ENCODE measurements at regions not wholly inside any gene's neighbourhood (a gene's known extent, or its start where the extent isn't known, plus 50 kb on each side); places are given as distances from the start of the nearest gene placed in this dataset.

DNA sequence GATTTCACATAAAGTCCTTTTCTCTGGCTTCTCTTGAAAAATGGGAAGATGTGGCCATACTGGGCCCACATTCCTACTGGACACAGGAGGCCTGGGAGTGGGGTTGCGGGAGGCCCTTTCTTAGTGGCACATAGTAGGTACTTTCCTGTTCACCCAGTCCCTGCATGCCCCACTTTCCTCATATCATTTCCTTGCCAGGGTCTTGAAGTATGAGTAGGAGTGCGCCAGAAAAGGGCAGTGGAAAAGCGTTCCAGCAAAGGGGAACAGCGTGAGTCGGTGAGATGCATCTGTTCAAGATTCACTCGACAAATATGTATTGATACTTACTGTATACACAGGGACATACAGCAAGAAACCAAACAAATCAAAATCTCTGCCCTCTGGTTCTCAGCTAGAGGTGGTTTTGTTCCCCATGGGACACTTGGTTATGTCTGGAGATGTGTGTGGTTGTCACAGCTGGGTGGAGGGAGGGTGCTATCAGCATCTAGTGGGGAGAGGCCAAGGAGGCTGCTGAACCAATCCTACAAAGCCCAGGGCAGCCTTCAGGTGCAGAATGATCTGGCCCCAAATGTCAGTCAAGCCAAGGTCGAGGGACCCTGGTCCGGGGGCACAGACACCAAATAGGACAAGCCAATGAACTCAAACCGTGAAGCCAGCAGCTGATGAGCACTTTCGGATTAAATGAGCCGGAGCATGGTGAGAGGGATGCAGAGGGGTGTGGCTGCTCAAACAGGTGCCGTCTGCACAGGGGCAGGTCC is 151.4 kb downstream of the CEBPB start:
- CTCF ChIA-PET: no interaction called here
- POLR2A ChIA-PET: no interaction called here
- H3K4me3 ChIP-seq (ENCODE audit: low read depth, low read length): no peak overlapping the region
- no peak for DNase-seq (ENCODE audit: low read depth, low spot score)
- TF ChIP-seq, protein P1, sequence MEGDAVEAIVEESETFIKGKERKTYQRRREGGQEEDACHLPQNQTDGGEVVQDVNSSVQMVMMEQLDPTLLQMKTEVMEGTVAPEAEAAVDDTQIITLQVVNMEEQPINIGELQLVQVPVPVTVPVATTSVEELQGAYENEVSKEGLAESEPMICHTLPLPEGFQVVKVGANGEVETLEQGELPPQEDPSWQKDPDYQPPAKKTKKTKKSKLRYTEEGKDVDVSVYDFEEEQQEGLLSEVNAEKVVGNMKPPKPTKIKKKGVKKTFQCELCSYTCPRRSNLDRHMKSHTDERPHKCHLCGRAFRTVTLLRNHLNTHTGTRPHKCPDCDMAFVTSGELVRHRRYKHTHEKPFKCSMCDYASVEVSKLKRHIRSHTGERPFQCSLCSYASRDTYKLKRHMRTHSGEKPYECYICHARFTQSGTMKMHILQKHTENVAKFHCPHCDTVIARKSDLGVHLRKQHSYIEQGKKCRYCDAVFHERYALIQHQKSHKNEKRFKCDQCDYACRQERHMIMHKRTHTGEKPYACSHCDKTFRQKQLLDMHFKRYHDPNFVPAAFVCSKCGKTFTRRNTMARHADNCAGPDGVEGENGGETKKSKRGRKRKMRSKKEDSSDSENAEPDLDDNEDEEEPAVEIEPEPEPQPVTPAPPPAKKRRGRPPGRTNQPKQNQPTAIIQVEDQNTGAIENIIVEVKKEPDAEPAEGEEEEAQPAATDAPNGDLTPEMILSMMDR (IDR thresholded peaks at IDR 0.05; ENCODE audit: insufficient read depth, low read length, missing control alignments): no peak

DNA sequence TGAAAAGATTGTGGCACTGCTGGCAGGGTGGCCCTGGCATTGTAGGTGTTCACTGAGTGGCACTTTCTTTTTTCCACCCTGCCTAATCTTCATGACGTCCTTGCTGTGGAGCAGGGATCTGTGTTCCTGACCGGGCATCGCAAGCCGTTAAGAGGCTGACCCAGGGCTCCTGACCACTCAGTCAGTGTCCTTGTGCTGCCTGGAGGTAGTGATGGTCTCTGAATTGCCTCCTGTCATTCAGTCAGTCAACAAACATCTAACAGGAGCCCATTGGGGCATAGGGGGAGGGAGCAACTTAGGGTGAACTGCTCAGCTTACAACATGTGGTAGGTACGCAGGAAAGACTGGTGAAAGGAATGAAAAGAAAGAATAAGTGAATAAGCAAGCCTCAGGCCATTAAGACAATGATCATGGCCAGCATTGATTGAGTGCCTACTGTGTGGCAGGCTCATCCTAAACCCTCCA is 152.0 kb downstream of the CEBPB start:
- ChIA-PET CTCF (no interaction called here), POLR2A (no interaction called here)
- no peak overlapping the region for H3K4me3 ChIP-seq (ENCODE audit: low read depth, low read length)
- DNase-seq (ENCODE audit: low read depth, low spot score): no peak
- TF ChIP-seq, protein P1 (IDR thresholded peaks at IDR 0.05; ENCODE audit: insufficient read depth, low read length, missing control alignments): no peak

DNA sequence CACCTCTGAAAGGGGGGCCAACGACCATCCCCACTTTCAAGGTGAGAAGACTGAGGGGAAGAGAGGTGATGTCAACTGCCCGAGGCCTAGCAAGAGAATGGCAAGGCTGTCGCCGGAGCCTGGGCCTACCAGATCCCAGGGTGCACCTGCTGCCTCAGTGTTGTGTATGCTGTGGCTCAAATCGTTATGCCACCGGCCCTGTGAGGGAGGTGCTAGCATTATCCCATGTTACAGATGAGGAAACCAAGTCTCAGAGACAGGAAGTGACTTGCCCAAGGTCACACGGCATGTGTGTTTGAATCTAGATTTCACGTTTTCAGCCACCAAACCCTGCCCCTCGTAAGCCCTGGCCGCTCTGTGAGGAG is 152.5 kb downstream of the CEBPB start:
- ChIA-PET CTCF (no interaction called here), POLR2A (no interaction called here)
- TF ChIP-seq, protein P1 (IDR thresholded peaks at IDR 0.05; ENCODE audit: insufficient read depth, low read length, missing control alignments): no peak
- no peak for DNase-seq (ENCODE audit: low read depth, low spot score)
- H3K4me3 ChIP-seq (ENCODE audit: low read depth, low read length): no peak overlapping the region

DNA sequence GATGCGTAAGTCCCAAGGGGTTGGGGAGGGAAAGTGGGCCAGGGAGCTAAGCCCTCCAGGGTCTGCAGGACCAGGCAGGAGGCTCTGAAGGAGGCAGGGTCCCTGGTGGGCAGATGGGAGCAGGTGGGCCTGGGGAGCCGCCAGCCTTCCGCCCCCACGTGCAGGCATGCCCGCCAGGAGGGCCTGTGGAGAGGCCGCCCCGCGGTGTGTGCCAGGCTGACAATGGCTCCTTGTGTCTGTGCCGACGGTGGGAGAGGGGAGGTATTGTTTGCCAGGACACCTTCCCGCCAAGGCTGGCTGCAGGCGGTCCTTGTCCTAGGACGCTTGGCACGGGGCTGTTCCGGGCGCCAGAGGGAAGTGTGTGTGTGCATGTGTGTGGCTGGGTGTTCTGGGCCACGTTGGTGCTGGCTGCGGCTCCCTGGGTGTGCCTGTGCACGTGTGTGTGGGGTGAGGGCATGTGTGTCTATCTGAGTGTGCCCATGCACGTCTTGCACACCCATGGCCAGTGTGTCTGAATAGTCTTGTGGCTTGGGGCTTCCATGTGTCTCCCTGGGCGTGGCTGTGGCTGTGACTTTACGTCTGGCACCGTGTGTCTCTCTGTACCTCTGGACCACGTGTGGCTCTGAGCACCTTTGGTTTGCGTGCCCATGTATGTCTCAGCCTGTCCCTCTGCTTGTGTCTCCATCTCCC is 153.0 kb downstream of the CEBPB start:
- ChIA-PET POLR2A (no interaction called here), CTCF (no interaction called here)
- TF ChIP-seq, protein P1 (IDR thresholded peaks at IDR 0.05; ENCODE audit: insufficient read depth, low read length, missing control alignments): no peak
- no peak for DNase-seq (ENCODE audit: low read depth, low spot score)
- no peak overlapping the region for H3K4me3 ChIP-seq (ENCODE audit: low read depth, low read length)

DNA sequence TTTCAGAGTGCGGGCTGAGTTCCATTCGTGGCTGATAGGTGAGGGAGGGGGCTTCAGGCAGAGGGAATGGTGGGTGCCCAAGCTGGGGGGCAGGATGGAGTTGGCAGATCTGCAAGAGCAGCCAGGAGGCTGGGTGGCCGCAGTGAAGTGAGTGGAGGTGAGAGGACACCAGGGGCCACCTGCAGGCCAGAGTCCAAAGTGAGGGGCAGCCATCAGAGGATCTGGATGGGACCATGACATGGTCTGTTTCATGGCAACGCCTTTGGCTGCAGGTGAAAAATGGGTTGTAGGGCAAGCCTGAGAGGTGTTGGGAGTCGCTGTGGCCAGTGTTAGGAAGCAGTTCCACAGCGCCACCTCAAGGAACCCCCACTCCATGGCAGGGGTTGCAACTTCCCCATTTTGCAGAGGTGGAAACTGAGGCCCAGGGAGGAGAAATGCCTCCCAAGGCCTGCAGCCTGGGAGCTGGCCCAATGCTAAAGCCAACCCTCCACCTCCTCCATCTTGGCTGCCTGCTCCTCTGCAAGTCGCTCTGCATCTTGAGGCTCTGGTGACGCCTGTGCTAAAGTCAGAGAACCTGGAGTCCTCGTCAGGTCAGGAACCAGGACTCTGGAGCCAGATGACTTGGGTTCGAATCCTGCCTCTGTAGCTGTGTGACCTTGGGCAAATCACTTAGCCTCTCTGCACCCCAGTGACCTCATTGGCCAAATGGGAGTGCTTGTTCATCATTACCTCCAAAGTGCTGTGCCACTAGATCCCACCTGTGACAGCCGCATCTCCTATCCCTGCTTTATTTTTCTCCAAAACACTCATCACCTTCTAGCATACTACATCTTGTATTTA is 153.8 kb downstream of the CEBPB start:
- H3K4me3 ChIP-seq (ENCODE audit: low read depth, low read length): no peak overlapping the region
- POLR2A ChIA-PET: no interaction called here
- CTCF ChIA-PET: no interaction called here
- TF ChIP-seq, protein P1 (IDR thresholded peaks at IDR 0.05; ENCODE audit: insufficient read depth, low read length, missing control alignments): peak; percentile 13
- DNase-seq (ENCODE audit: low read depth, low spot score): no peak

Data from AG04449 (cell line).